WERI-Rb-1 (cell line): ENCODE measurements at regions not wholly inside any gene's neighbourhood (a gene's known extent, or its start where the extent isn't known, plus 50 kb on each side); places are given as distances from the start of the nearest gene placed in this dataset.

ENCODE experiments used
- DNase-seq: peaks from one replicate; pipeline ENCODE4 v3.0.0-alpha.2; 2020
- H3K27ac ChIP-seq: fragments of 250-450 bp; sonication (Bioruptor Pico); 2 replicates; pipeline ENCODE4 v1.5.1; 2020; ENCODE audit warnings: mild to moderate bottlenecking, moderate library complexity
- H3K27me3 ChIP-seq: fragments of 250-450 bp; sonication (Bioruptor Pico); 2 replicates; pipeline ENCODE4 v1.5.1; 2021; ENCODE audit warnings: mild to moderate bottlenecking, low read depth, moderate library complexity; ENCODE audit not compliant: insufficient read depth, severe bottlenecking
- H3K36me3 ChIP-seq: fragments of 250-450 bp; sonication (Bioruptor Pico); 2 replicates; pipeline ENCODE4 v1.5.1; 2020; ENCODE audit warnings: mild to moderate bottlenecking, moderate library complexity
- H3K4me3 ChIP-seq: 2 replicates; pipeline ENCODE4 v1.5.1; 2011; ENCODE audit warnings: low read depth, mild to moderate bottlenecking, control low read depth, low read length
- H3K9me3 ChIP-seq: fragments of 250-450 bp; sonication (Bioruptor Pico); 2 replicates; pipeline ENCODE4 v1.5.1; 2021; ENCODE audit warnings: mild to moderate bottlenecking, moderate library complexity; ENCODE audit not compliant: severe bottlenecking
- CTCF ChIP-seq: IDR thresholded peaks from 2 replicates; pipeline ENCODE4 v1.5.1; 2011; ENCODE audit warnings: low read depth, mild to moderate bottlenecking, control low read depth, inconsistent platforms, low read length

- TF ChIP-seq CTCF: no peak
- no peak overlapping the region for H3K27ac ChIP-seq
- DNase-seq: no peak
- no peaks in the 10 kb centered on the region for H3K27me3 ChIP-seq
- H3K36me3 ChIP-seq: no peaks in the 10 kb centered on the region
- no peak overlapping the region for H3K4me3 ChIP-seq
- no peaks in the 10 kb centered on the region for H3K9me3 ChIP-seq
Measured at GRCh38 chr20:23145281-23145700, 59.2 kb upstream of the CD93 start.

GRCh38 chr20:23144856-23145255 is 58.7 kb upstream of the CD93 start:
- H3K36me3 ChIP-seq: no peaks in the 10 kb centered on the region
- no peaks in the 10 kb centered on the region for H3K27me3 ChIP-seq
- no peak overlapping the region for H3K4me3 ChIP-seq
- TF ChIP-seq CTCF: no peak
- no peak for DNase-seq
- no peaks in the 10 kb centered on the region for H3K9me3 ChIP-seq
- H3K27ac ChIP-seq: no peak overlapping the region

- H3K36me3 ChIP-seq: no peaks in the 10 kb centered on the region
- H3K27ac ChIP-seq: no peak overlapping the region
- DNase-seq: no peak
Measured at GRCh38 chr20:23143986-23144690, 58.0 kb upstream of the CD93 start.

GRCh38 chr20:23143098-23143497 is 57.0 kb upstream of the CD93 start:
- no peak overlapping the region for H3K4me3 ChIP-seq
- H3K9me3 ChIP-seq: no peaks in the 10 kb centered on the region
- DNase-seq: no peak
- no peaks in the 10 kb centered on the region for H3K27me3 ChIP-seq
- no peaks in the 10 kb centered on the region for H3K36me3 ChIP-seq
- H3K27ac ChIP-seq: no peak overlapping the region
- TF ChIP-seq CTCF: no peak

More at GRCh38 chr20:23143986-23144690, 58.0 kb upstream of the CD93 start:
- Histone ChIP-seq H3K9me3 (no peaks in the 10 kb centered on the region), H3K4me3 (no peak overlapping the region), H3K27me3 (no peaks in the 10 kb centered on the region)
- no peak for TF ChIP-seq CTCF

- no peaks in the 10 kb centered on the region for H3K27me3 ChIP-seq
- TF ChIP-seq CTCF: no peak
- no peak for DNase-seq
Measured at GRCh38 chr20:23142162-23143050, 56.3 kb upstream of the CD93 start.

More at GRCh38 chr20:23142162-23143050, 56.3 kb upstream of the CD93 start:
- Histone ChIP-seq H3K36me3 (no peaks in the 10 kb centered on the region), H3K9me3 (no peaks in the 10 kb centered on the region), H3K27ac (no peak overlapping the region), H3K4me3 (no peak overlapping the region)
